Natural killer cell (primary cell): ENCODE measurements at regions not wholly inside any gene's neighbourhood (a gene's known extent, or its start where the extent isn't known, plus 50 kb on each side); places are given as distances from the start of the nearest gene placed in this dataset.

Experiments used
- ATAC-seq, 3 donors: fragments of 150-1000 bp in 2 of 3; fragments of 200-7000 bp in 1 of 3; cut with Tn5 transposase; 1 replicate in 1 of 3; 2 replicates in 2 of 3; pipeline ENCODE4 v1.10.0; 2021; ENCODE audit warnings: mild to moderate bottlenecking in 2 of 3, moderate library complexity in 2 of 3
- DNase-seq, 2 donors: peaks; one replicate each; pipeline versions ENCODE4 v3.0.0 to v3.0.0-alpha.2; 2013 to 2021; ENCODE audit warnings: mixed read lengths in 1 of 2
- H3K27ac ChIP-seq: one replicate; pipeline ENCODE4 v1.5.1; 2013; ENCODE audit warnings: mild to moderate bottlenecking, low read length
- H3K27me3 ChIP-seq: one replicate; pipeline ENCODE4 v1.6.1; 2013; ENCODE audit warnings: low read length; ENCODE audit not compliant: control insufficient read depth, insufficient read depth
- H3K36me3 ChIP-seq: one replicate; pipeline ENCODE4 v1.6.1; 2013; ENCODE audit warnings: low read length; ENCODE audit not compliant: control insufficient read depth, insufficient read depth
- H3K4me1 ChIP-seq: one replicate; pipeline ENCODE4 v1.6.1; 2013; ENCODE audit warnings: low read length; ENCODE audit not compliant: control insufficient read depth, insufficient read depth
- H3K4me3 ChIP-seq: one replicate; pipeline ENCODE4 v1.5.1; 2013; ENCODE audit warnings: low read length
- H3K9me3 ChIP-seq: one replicate; pipeline ENCODE4 v1.6.1; 2013; ENCODE audit warnings: low read length; ENCODE audit not compliant: control insufficient read depth, insufficient read depth
- H3K27ac Mint-ChIP-seq, 2 donors: one replicate each; pipeline ENCODE4 v1.8.0; 2022; ENCODE audit warnings: mild to moderate bottlenecking in 2 of 2, mixed read lengths in 2 of 2, moderate library complexity in 1 of 2
- H3K27me3 Mint-ChIP-seq, 2 donors: one replicate each; pipeline ENCODE4 v1.8.0; 2022; ENCODE audit warnings: low read depth in 2 of 2, mixed read lengths in 2 of 2
- H3K36me3 Mint-ChIP-seq: one replicate; pipeline ENCODE4 v1.8.0; 2022; ENCODE audit warnings: mixed read lengths
- H3K4me1 Mint-ChIP-seq, 2 donors: one replicate each; pipeline ENCODE4 v1.8.0; 2022; ENCODE audit warnings: mixed read lengths in 2 of 2
- H3K4me3 Mint-ChIP-seq: one replicate; pipeline ENCODE4 v1.8.0; 2022; ENCODE audit warnings: mild to moderate bottlenecking, moderate library complexity, mixed read lengths
- H3K9me3 Mint-ChIP-seq, 2 donors: one replicate each; pipeline ENCODE4 v1.8.0; 2022; ENCODE audit warnings: mixed read lengths in 2 of 2
- WGBS: methylation state at CpG from one replicate; pipeline ENCODE4 v1.1.7; 2013; ENCODE audit warnings: missing lambda C conversion rate; ENCODE audit not compliant: insufficient coverage; 5-methylcytosine and 5-hydroxymethylcytosine counted together
- intact Hi-C: fragments of 100-400 bp; cut with micrococcal nuclease; formaldehyde crosslinking; loops from one replicate; pipeline ENCODE4 v1.14.2; 2022
- TF ChIP-seq, protein P1 (sequence below): fragments of 200-600 bp; IDR thresholded peaks from one replicate; pipeline ENCODE4 v1.8.0; 2022; ENCODE audit warnings: antibody characterized with exemption

- DNase-seq (no peak), ATAC-seq (no peak)
- TF ChIP-seq, protein P1, sequence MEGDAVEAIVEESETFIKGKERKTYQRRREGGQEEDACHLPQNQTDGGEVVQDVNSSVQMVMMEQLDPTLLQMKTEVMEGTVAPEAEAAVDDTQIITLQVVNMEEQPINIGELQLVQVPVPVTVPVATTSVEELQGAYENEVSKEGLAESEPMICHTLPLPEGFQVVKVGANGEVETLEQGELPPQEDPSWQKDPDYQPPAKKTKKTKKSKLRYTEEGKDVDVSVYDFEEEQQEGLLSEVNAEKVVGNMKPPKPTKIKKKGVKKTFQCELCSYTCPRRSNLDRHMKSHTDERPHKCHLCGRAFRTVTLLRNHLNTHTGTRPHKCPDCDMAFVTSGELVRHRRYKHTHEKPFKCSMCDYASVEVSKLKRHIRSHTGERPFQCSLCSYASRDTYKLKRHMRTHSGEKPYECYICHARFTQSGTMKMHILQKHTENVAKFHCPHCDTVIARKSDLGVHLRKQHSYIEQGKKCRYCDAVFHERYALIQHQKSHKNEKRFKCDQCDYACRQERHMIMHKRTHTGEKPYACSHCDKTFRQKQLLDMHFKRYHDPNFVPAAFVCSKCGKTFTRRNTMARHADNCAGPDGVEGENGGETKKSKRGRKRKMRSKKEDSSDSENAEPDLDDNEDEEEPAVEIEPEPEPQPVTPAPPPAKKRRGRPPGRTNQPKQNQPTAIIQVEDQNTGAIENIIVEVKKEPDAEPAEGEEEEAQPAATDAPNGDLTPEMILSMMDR: no peak
- Mint-ChIP-seq H3K9me3 (no peaks in the 10 kb centered on the region), H3K27me3 (no peaks in the 10 kb centered on the region), H3K4me1 (peaks cover 9 to 10% of the 10 kb centered on the region in 2 donors), H3K27ac (no peak overlapping the region), H3K4me3 (no peak overlapping the region), H3K36me3 (no peaks in the 10 kb centered on the region)
- Histone ChIP-seq H3K36me3 (no peaks in the 10 kb centered on the region), H3K4me1 (peaks cover 2% of the 10 kb centered on the region), H3K4me3 (no peak overlapping the region), H3K9me3 (no peaks in the 10 kb centered on the region), H3K27ac (no peak overlapping the region), H3K27me3 (no peaks in the 10 kb centered on the region)
- WGBS: 96% methylated on average over 2 of the region's 3 CpGs
- intact Hi-C loops: no loop called here
Measured at GRCh38 chr17:77604973-77605313, 353.6 kb upstream of the TNRC6C start.

DNA sequence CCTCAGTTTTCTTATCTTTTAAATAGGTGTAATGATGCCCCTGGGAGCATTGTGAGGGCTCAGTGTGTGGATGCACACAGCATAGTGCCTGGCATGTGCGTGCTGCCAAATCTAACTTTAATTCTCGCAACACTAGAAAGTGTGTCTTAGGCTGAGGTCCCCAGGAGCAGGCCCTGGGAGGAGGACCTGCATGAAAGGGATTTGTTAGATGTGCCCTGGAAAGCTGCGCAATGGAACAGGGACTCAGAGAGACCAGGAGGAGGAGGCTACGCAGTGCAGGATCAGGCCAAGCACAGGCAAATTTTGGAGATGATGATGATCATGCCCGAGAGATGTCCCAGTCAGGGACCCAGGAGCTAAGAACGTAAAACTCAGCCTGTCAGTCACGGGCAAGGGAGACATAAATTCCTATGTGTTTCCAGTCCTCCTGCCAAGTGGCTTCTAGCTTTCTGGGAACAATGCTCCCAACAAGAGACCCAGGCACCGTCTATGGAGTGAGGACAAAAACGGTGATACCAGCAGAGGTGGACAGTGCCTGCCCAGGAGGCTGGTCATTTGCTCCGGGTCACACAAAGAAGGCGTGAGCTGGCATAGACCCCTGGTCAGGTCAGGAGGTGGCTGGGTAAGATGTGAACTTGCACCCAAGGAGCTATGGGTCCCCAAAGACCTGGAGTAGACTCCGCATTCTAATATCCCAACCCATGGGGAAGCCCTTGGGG lies 352.2 kb upstream of the TNRC6C start:
- TF ChIP-seq, protein P1: no peak
- Mint-ChIP-seq H3K27me3 (no peaks in the 10 kb centered on the region), H3K36me3 (no peaks in the 10 kb centered on the region), H3K4me3 (no peak overlapping the region), H3K4me1 (peaks cover 23% of the 10 kb centered on the region in 2 donors), H3K9me3 (no peaks in the 10 kb centered on the region), H3K27ac (no peak overlapping the region)
- H3K36me3 ChIP-seq: no peaks in the 10 kb centered on the region
- WGBS: 96% methylated on average over 12 of the region's 12 CpGs
- ATAC-seq (no peak), DNase-seq (peak in 1 of 2 donors; percentile 4)
- H3K4me1 ChIP-seq: peaks cover 16% of the 10 kb centered on the region
- no peak overlapping the region for H3K27ac ChIP-seq
- no peaks in the 10 kb centered on the region for H3K27me3 ChIP-seq
- no peaks in the 10 kb centered on the region for H3K9me3 ChIP-seq
- H3K4me3 ChIP-seq: no peak overlapping the region
- intact Hi-C loops: no loop called here

GRCh38 chr17:77606865-77607210 lies 351.7 kb upstream of the TNRC6C start:
- peaks cover 25 to 29% of the 10 kb centered on the region in 2 donors for H3K4me1 Mint-ChIP-seq
- H3K27me3 Mint-ChIP-seq: no peaks in the 10 kb centered on the region
- 91% methylated on average over 6 of the region's 6 CpGs for WGBS
- H3K4me3 ChIP-seq: no peak overlapping the region
- H3K27ac ChIP-seq: no peak overlapping the region
- no peaks in the 10 kb centered on the region for H3K36me3 Mint-ChIP-seq
- intact Hi-C loops: no loop called here
- no peaks in the 10 kb centered on the region for H3K36me3 ChIP-seq
- no peaks in the 10 kb centered on the region for H3K27me3 ChIP-seq
- DNase-seq: no peak
- no peaks in the 10 kb centered on the region for H3K9me3 ChIP-seq
- no peak for ATAC-seq
- H3K9me3 Mint-ChIP-seq: no peaks in the 10 kb centered on the region
- no peak overlapping the region for H3K4me3 Mint-ChIP-seq
- TF ChIP-seq, protein P1: no peak
- peaks cover 20% of the 10 kb centered on the region for H3K4me1 ChIP-seq
- no peak overlapping the region for H3K27ac Mint-ChIP-seq

- Mint-ChIP-seq H3K4me3 (no peak overlapping the region), H3K27ac (no peak overlapping the region), H3K9me3 (no peaks in the 10 kb centered on the region), H3K27me3 (no peaks in the 10 kb centered on the region), H3K4me1 (peaks cover 25 to 32% of the 10 kb centered on the region in 2 donors), H3K36me3 (no peaks in the 10 kb centered on the region)
- no peaks in the 10 kb centered on the region for H3K27me3 ChIP-seq
- no peak overlapping the region for H3K27ac ChIP-seq
- H3K36me3 ChIP-seq: no peaks in the 10 kb centered on the region
- H3K9me3 ChIP-seq: no peaks in the 10 kb centered on the region
- H3K4me1 ChIP-seq: peaks cover 21% of the 10 kb centered on the region
- ATAC-seq (no peak), DNase-seq (peak in 1 of 2 donors; percentile 9)
- WGBS: 93% methylated on average over 8 of the region's 8 CpGs
- TF ChIP-seq, protein P1: no peak
- intact Hi-C loops: no loop called here
- H3K4me3 ChIP-seq: no peak overlapping the region
Measured at GRCh38 chr17:77607606-77608005, 350.9 kb upstream of the TNRC6C start.
